Activated CD4-positive, alpha-beta T cell treated with anti-CD3 and anti-CD28 coated beads, Interleukin-2, Interleukin-4, amounts not matched to agents 100 ng/mL and 50 ng/mL, durations not matched to agents 16 hours and 8 hours (primary cell): ENCODE measurements at regions not wholly inside any gene's neighbourhood (a gene's known extent, or its start where the extent isn't known, plus 50 kb on each side); places are given as distances from the start of the nearest gene placed in this dataset.

Source experiments
- DNase-seq: peaks from one replicate; pipeline ENCODE4 v3.0.0-alpha.2; 2020; ENCODE audit warnings: low spot score

GRCh38 chr12:28601570-28602058 is 411.4 kb downstream of the CCDC91 start:
- DNase-seq = no peak

- DNase-seq = no peak
These were observed 412.5 kb downstream of the CCDC91 start for GRCh38 chr12:28602786-28603185.

- no peak for DNase-seq
These were observed 413.0 kb downstream of the CCDC91 start for GRCh38 chr12:28603239-28603638.

GRCh38 chr12:28603801-28604200 is 413.5 kb downstream of the CCDC91 start:
- no peak for DNase-seq

- DNase-seq = no peak
These were observed 414.0 kb downstream of the CCDC91 start for GRCh38 chr12:28604240-28604639.

- DNase-seq = no peak
These were observed 416.8 kb downstream of the CCDC91 start for GRCh38 chr12:28606967-28607557.

- no peak for DNase-seq
These were observed 420.3 kb downstream of the CCDC91 start for GRCh38 chr12:28610401-28611114.

- no peak for DNase-seq
These were observed 420.8 kb downstream of the CCDC91 start for GRCh38 chr12:28611115-28611435.

- no peak for DNase-seq
These were observed 421.2 kb downstream of the CCDC91 start for GRCh38 chr12:28611449-28611848.

GRCh38 chr12:28618171-28618570 is 427.9 kb downstream of the CCDC91 start:
- no peak for DNase-seq

- no peak for DNase-seq
These were observed 428.5 kb downstream of the CCDC91 start for GRCh38 chr12:28618772-28619171.

GRCh38 chr12:28620281-28620680 is 430.0 kb downstream of the CCDC91 start:
- DNase-seq = no peak

- no peak for DNase-seq
These were observed 432.1 kb downstream of the CCDC91 start for GRCh38 chr12:28622406-28622805.

GRCh38 chr12:28626504-28626903 is 436.2 kb downstream of the CCDC91 start:
- no peak for DNase-seq

- DNase-seq = no peak
These were observed 439.4 kb downstream of the CCDC91 start for GRCh38 chr12:28629691-28630090.

- DNase-seq = no peak
These were observed 441.6 kb downstream of the CCDC91 start for GRCh38 chr12:28631831-28632230.

- DNase-seq = no peak
These were observed 450.3 kb downstream of the CCDC91 start for GRCh38 chr12:28640519-28640918.

GRCh38 chr12:28645436-28645835 is 455.2 kb downstream of the CCDC91 start:
- DNase-seq = no peak

GRCh38 chr12:28645891-28646290 is 455.6 kb downstream of the CCDC91 start:
- no peak for DNase-seq

- no peak for DNase-seq
These were observed 460.6 kb downstream of the CCDC91 start for GRCh38 chr12:28650906-28651305.

- no peak for DNase-seq
These were observed 462.0 kb downstream of the CCDC91 start for GRCh38 chr12:28652239-28652638.

GRCh38 chr12:28681980-28682379 is 467.1 kb upstream of the FAR2 start:
- DNase-seq = no peak

- DNase-seq = no peak
These were observed 465.7 kb upstream of the FAR2 start for GRCh38 chr12:28683366-28683765.
